ENCODE measurements at regions not wholly inside any gene's neighbourhood (a gene's known extent, or its start where the extent isn't known, plus 50 kb on each side); places are given as distances from the start of the nearest gene placed in this dataset.

- Histone ChIP-seq H3K4me1 (no peaks in the 10 kb centered on the region), H3K27me3 (no peaks in the 10 kb centered on the region), H2AFZ (replicated peaks) (peak overlapping the region; percentile 50), H3K27ac (no peak overlapping the region), H3K79me2 (ENCODE audit: low read depth) (no peaks in the 10 kb centered on the region), H3K9ac (no peak overlapping the region), H3K4me2 (no peak overlapping the region), H3K4me3 (no peak overlapping the region), H3K36me3 (no peaks in the 10 kb centered on the region), H3F3A (ENCODE audit: low read depth) (no peaks in the 10 kb centered on the region), H4K20me1 (ENCODE audit: low read depth) (no peaks in the 10 kb centered on the region), H3K9me3 (ENCODE audit: low read depth) (no peaks in the 10 kb centered on the region)
- Mint-ChIP-seq H3K4me3 (no peak overlapping the region), H3K27ac (no peak overlapping the region), H3K4me1 (peaks cover 5% of the 10 kb centered on the region), H3K27me3 (ENCODE audit: insufficient read depth, low read depth) (no peaks in the 10 kb centered on the region), H3K36me3 (no peaks in the 10 kb centered on the region), H3K9me3 (peaks cover 5% of the 10 kb centered on the region)
- no peak for DNase-seq (ENCODE audit: low spot score)
- TF ChIP-seq CTCF (IDR thresholded peaks at IDR 0.05) (no peak), EZH2 (IDR thresholded peaks at IDR 0.05) (no peak)
Measured at GRCh38 chr6:154682633-154683125, 50.5 kb upstream of the SCAF8 start.

Data from neural progenitor cell (in vitro differentiated cells).